Epithelial cell of esophagus (primary cell): ENCODE measurements at regions not wholly inside any gene's neighbourhood (a gene's known extent, or its start where the extent isn't known, plus 50 kb on each side); places are given as distances from the start of the nearest gene placed in this dataset.

Experiments used
- DNase-seq: peaks from one replicate; pipeline ENCODE4 v3.0.0; 2010; ENCODE audit warnings: low read depth
- H3K4me3 ChIP-seq: 2 replicates; pipeline ENCODE4 v1.5.1; 2011; ENCODE audit warnings: mild to moderate bottlenecking, low read length, control low read depth
- TF ChIP-seq, protein P1 (sequence below): IDR thresholded peaks from 2 replicates; pipeline ENCODE4 v1.5.1; 2011; ENCODE audit warnings: low read depth, mild to moderate bottlenecking, low read length, control low read depth, inconsistent platforms; ENCODE audit not compliant: insufficient read depth; ENCODE audit errors: missing control alignments

DNA sequence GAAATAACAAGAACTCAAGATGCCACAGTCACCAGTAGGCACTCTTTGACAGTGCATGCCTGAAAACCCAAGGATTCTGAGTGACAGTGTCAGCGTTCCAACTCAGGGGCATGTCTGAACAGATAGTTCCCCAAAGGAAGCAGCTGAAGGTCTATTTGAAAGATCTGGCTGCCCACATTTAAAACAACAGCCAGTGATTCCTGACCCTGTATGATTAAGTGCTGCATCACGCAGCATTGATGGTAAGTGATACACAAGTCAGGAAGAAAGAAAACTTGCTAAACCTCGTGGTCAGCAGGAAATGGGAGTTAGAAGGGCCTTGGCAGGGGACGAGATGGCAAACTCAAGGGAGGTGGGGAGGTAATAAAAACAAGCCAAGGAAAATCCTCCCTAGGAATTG lies 1013.1 kb downstream of the TYW1 start:
- DNase-seq: peak; percentile 9
- TF ChIP-seq, protein P1, sequence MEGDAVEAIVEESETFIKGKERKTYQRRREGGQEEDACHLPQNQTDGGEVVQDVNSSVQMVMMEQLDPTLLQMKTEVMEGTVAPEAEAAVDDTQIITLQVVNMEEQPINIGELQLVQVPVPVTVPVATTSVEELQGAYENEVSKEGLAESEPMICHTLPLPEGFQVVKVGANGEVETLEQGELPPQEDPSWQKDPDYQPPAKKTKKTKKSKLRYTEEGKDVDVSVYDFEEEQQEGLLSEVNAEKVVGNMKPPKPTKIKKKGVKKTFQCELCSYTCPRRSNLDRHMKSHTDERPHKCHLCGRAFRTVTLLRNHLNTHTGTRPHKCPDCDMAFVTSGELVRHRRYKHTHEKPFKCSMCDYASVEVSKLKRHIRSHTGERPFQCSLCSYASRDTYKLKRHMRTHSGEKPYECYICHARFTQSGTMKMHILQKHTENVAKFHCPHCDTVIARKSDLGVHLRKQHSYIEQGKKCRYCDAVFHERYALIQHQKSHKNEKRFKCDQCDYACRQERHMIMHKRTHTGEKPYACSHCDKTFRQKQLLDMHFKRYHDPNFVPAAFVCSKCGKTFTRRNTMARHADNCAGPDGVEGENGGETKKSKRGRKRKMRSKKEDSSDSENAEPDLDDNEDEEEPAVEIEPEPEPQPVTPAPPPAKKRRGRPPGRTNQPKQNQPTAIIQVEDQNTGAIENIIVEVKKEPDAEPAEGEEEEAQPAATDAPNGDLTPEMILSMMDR: no peak
- H3K4me3 ChIP-seq: no peak overlapping the region

GRCh38 chr7:68014031-68014736 lies 1017.6 kb downstream of the TYW1 start:
- no peak for DNase-seq
- TF ChIP-seq, protein P1: no peak
- no peak overlapping the region for H3K4me3 ChIP-seq

- H3K4me3 ChIP-seq: no peak overlapping the region
- DNase-seq: no peak
- TF ChIP-seq, protein P1: no peak
Measured at GRCh38 chr7:68015122-68015977, 1018.7 kb downstream of the TYW1 start.

DNA sequence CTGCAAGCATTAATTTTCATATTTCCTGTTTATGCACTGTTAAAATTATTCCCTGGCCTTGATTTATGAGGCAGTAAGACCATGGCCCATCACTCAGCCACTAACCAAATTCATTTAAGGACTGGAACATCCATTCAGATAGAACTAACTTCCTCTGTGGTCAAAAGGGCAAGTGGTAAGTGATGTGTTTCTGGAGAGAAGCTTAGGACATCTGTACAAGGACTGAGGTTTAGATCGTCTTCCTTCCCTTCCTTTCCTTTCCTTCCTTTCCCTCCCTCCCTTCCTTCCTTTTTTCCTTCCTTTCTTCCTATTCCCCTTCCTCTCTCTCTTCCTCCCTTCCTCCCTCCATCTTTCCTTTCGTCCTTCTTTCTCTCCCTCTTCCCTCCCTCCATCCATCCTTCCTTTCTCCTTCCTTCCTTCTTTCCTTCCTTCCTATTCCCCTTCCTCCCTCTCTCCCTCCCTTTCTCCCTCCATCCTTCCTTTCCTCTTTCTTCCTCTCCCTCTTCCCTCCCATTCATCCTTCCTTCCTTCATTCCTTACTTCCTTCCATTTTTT lies 1019.4 kb downstream of the TYW1 start:
- DNase-seq: no peak
- no peak overlapping the region for H3K4me3 ChIP-seq
- TF ChIP-seq, protein P1: no peak

DNA sequence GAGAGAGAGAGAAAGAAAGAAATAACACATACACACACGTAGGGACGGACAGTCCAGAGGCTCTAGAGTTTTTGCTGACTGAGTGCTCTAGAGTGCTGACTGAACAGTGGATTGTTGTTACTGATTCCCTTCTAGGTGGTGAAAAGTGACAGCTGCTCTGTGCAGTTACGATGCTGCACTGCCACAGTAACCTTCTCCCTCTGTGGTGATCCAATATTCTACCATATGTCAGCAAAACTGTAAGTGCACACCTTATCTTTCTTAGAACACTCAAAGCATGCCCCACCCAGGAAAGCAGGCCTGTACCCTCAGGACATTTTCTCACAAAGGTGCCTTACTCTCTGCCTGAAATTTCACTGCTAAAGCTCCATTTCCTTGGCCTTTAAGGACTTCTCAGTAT lies 1023.5 kb downstream of the TYW1 start:
- TF ChIP-seq, protein P1: no peak
- no peak for DNase-seq
- no peak overlapping the region for H3K4me3 ChIP-seq

DNA sequence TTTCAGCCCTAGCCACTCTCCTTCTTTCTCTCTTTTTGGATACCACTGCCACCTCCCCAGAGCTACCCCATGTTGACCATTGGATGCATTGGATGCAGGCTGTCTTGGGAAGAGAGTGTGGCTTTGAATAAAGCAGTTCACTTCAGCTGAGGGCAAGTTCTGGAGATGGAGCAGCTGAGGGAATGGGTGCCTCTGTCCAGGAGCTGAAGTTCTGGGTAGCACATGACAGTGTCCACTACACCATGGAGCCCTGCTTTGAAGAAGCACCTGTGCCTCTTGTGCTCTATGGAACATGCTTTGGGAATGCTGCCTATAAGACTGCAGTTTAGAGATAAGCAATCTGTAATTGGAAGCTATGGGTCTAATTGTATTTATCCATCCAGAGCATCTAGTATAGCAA lies 1028.7 kb downstream of the TYW1 start:
- no peak for DNase-seq
- H3K4me3 ChIP-seq: no peak overlapping the region
- TF ChIP-seq, protein P1: no peak
